Spinal cord (tissue), 9 donors: ENCODE measurements at regions not wholly inside any gene's neighbourhood (a gene's known extent, or its start where the extent isn't known, plus 50 kb on each side); places are given as distances from the start of the nearest gene placed in this dataset.
A peak's percentile ranks its signal among the peaks of the same experiment; 100 is the strongest.

ENCODE experiments used
- DNase-seq, 6 donors: peaks; one replicate each; pipeline versions ENCODE4 v3.0.0 to v3.0.0-alpha.2; 2013 to 2015; ENCODE audit warnings: low spot score in 6 of 6, low read depth in 4 of 6
- H3K27ac ChIP-seq: one replicate; pipeline ENCODE4 v1.5.1; 2013; ENCODE audit warnings: low read depth, low read length, control low read depth
- H3K27me3 ChIP-seq: one replicate; pipeline ENCODE4 v1.6.1; 2013; ENCODE audit warnings: low read length; ENCODE audit not compliant: control insufficient read depth, insufficient read depth
- H3K36me3 ChIP-seq: one replicate; pipeline ENCODE4 v1.6.1; 2013; ENCODE audit warnings: low read length; ENCODE audit not compliant: control insufficient read depth, insufficient read depth
- H3K4me1 ChIP-seq: one replicate; pipeline ENCODE4 v1.6.1; 2013; ENCODE audit warnings: low read length; ENCODE audit not compliant: control insufficient read depth, insufficient read depth
- H3K4me3 ChIP-seq: one replicate; pipeline ENCODE4 v1.5.1; 2013; ENCODE audit warnings: low read depth, low read length, control low read depth
- H3K9me3 ChIP-seq: one replicate; pipeline ENCODE4 v1.6.1; 2013; ENCODE audit warnings: low read length; ENCODE audit not compliant: control insufficient read depth, insufficient read depth
- WGBS: methylation state at CpG from one replicate; pipeline ENCODE4 v1.1.5; 2013; ENCODE audit warnings: missing lambda C conversion rate; ENCODE audit not compliant: insufficient coverage; 5-methylcytosine and 5-hydroxymethylcytosine counted together
- donor health status: healthy.

GRCh38 chr2:46825231-46825938, 90.2 kb downstream of the MCFD2 start:
- 87% methylated on average over 12 of the region's 15 CpGs for WGBS
- Histone ChIP-seq H3K27me3 (no peaks in the 10 kb centered on the region), H3K4me3 (no peak overlapping the region), H3K4me1 (peaks cover 3% of the 10 kb centered on the region), H3K9me3 (no peaks in the 10 kb centered on the region), H3K36me3 (no peaks in the 10 kb centered on the region), H3K27ac (no peak overlapping the region)
- no peak for DNase-seq

GRCh38 chr2:46824611-46825010, 91.0 kb downstream of the MCFD2 start:
- 100% methylated on average over 3 of the region's 3 CpGs for WGBS
- Histone ChIP-seq H3K27me3 (no peaks in the 10 kb centered on the region), H3K36me3 (no peaks in the 10 kb centered on the region), H3K4me1 (peaks cover 3% of the 10 kb centered on the region), H3K9me3 (no peaks in the 10 kb centered on the region), H3K4me3 (no peak overlapping the region), H3K27ac (no peak overlapping the region)
- DNase-seq = no peak

- Histone ChIP-seq H3K9me3 (peaks cover 1% of the 10 kb centered on the region), H3K4me1 (peaks cover 3% of the 10 kb centered on the region), H3K27me3 (no peaks in the 10 kb centered on the region), H3K36me3 (no peaks in the 10 kb centered on the region), H3K4me3 (no peak overlapping the region), H3K27ac (no peak overlapping the region)
- DNase-seq = no peak
- WGBS = 80% methylated on average over 1 of the region's 2 CpGs
Measured at GRCh38 chr2:46821600-46821999, 94.0 kb downstream of the MCFD2 start.

- Histone ChIP-seq H3K4me3 (no peak overlapping the region), H3K36me3 (no peaks in the 10 kb centered on the region), H3K9me3 (peaks cover 1% of the 10 kb centered on the region), H3K27me3 (no peaks in the 10 kb centered on the region), H3K27ac (no peak overlapping the region), H3K4me1 (peaks cover 3% of the 10 kb centered on the region)
- no peak for DNase-seq
- WGBS = 93% methylated on average over 2 of the region's 2 CpGs
Measured at GRCh38 chr2:46818819-46819218, 96.8 kb downstream of the MCFD2 start.

GRCh38 chr2:46818141-46818621, 97.4 kb downstream of the MCFD2 start:
- Histone ChIP-seq H3K36me3 (no peaks in the 10 kb centered on the region), H3K9me3 (peaks cover 1% of the 10 kb centered on the region), H3K4me3 (no peak overlapping the region), H3K27me3 (no peaks in the 10 kb centered on the region), H3K27ac (no peak overlapping the region), H3K4me1 (peaks cover 5% of the 10 kb centered on the region)
- 55% methylated on average over 6 of the region's 6 CpGs for WGBS
- DNase-seq = peak in 1 of 6 donors; percentile 51

GRCh38 chr2:46816846-46817726, 98.5 kb downstream of the MCFD2 start:
- Histone ChIP-seq H3K36me3 (no peaks in the 10 kb centered on the region), H3K27me3 (no peaks in the 10 kb centered on the region), H3K27ac (no peak overlapping the region), H3K4me3 (no peak overlapping the region), H3K4me1 (peaks cover 13% of the 10 kb centered on the region), H3K9me3 (peaks cover 1% of the 10 kb centered on the region)
- 96% methylated on average over 7 of the region's 11 CpGs for WGBS
- DNase-seq = no peak

GRCh38 chr2:46816151-46816845, 99.3 kb downstream of the MCFD2 start:
- H3K9me3 ChIP-seq = peaks cover 1% of the 10 kb centered on the region
- no peak overlapping the region for H3K27ac ChIP-seq
- DNase-seq = no peak
- over 99% methylated on average over 8 of the region's 11 CpGs for WGBS
- peaks cover 17% of the 10 kb centered on the region for H3K4me1 ChIP-seq
- no peak overlapping the region for H3K4me3 ChIP-seq
- no peaks in the 10 kb centered on the region for H3K36me3 ChIP-seq
- no peaks in the 10 kb centered on the region for H3K27me3 ChIP-seq

GRCh38 chr2:46815121-46815802, 100.3 kb downstream of the MCFD2 start:
- Histone ChIP-seq H3K27ac (no peak overlapping the region), H3K4me1 (peaks cover 17% of the 10 kb centered on the region), H3K9me3 (peaks cover 1% of the 10 kb centered on the region), H3K27me3 (no peaks in the 10 kb centered on the region), H3K4me3 (no peak overlapping the region), H3K36me3 (no peaks in the 10 kb centered on the region)
- no peak for DNase-seq
- 93% methylated on average over 7 of the region's 10 CpGs for WGBS
